K562 (cell line): ENCODE measurements at regions not wholly inside any gene's neighbourhood (a gene's known extent, or its start where the extent isn't known, plus 50 kb on each side); places are given as distances from the start of the nearest gene placed in this dataset.

Source experiments
- ATAC-seq: fragments of 200-7000 bp; cut with Tn5 transposase; 3 replicates; pipeline ENCODE4 v1.9.1; 2020; ENCODE audit warnings: moderate library complexity
- BruUV-seq: library from RNA; stranded (reverse); fragments of 400-500 nt; replicated peaks from 2 replicates; lab custom pipeline; 2021; lab: Mats Ljungman, UMichigan
- CTCF ChIA-PET: fragments of 300-600 bp; formaldehyde crosslinking; extraction: SDS; loops from one replicate; lab custom pipeline; 2021; ENCODE audit warnings: low intra/inter-chr PET ratio; lab: Yijun Ruan, JAX
- POLR2A ChIA-PET: fragments of 300-600, 350-650 bp; sonication (Branson Sonifier 250); formaldehyde crosslinking; extraction: SDS; loops from one replicate; lab custom pipeline; 2021; ENCODE audit warnings: antibody characterized with exemption, inconsistent platforms; lab: Yijun Ruan, JAX
- DNase-seq, 4 experiments: peaks; one replicate each; pipeline versions ENCODE4 v3.0.0 to v3.0.0-alpha.2; 2011 to 2018; ENCODE audit warnings: low spot score in 3 of 4, mixed read lengths in 3 of 4; ENCODE audit errors: extremely low read depth in 1 of 4
- FAIRE-seq: peaks from 2 replicates; lab custom pipeline; 2011; peaks lifted over from hg19 to GRCh38; lab: Jason Lieb, UNC
- H2AFZ ChIP-seq: 2 replicates; pipeline ENCODE4 v1.6.0; 2011; ENCODE audit warnings: low read depth, low read length, control low read depth, inconsistent platforms
- H3K27ac ChIP-seq: fragments of 200-600 bp; 3 replicates; pipeline ENCODE4 v1.8.0; 2011; ENCODE audit warnings: low read depth, mild to moderate bottlenecking, control low read depth, inconsistent platforms, low read length, moderate library complexity, mixed read lengths; ENCODE audit errors: extremely low read depth
- H3K27me3 ChIP-seq, 2 experiments: fragments of 300-600 bp in 1 of 2; 2 replicates in 1 of 2; 3 replicates in 1 of 2; pipeline versions ENCODE4 v1.6.0 to v1.8.0; 2011; ENCODE audit warnings: inconsistent platforms in 2 of 2, low read length in 2 of 2, mild to moderate bottlenecking in 1 of 2, mixed read lengths in 1 of 2, moderate library complexity in 1 of 2; ENCODE audit not compliant: control insufficient read depth in 2 of 2, insufficient read depth in 2 of 2
- H3K36me3 ChIP-seq: fragments of 300-600 bp; 3 replicates; pipeline ENCODE4 v1.8.0; 2011; ENCODE audit warnings: mild to moderate bottlenecking, low read length, inconsistent platforms; ENCODE audit not compliant: control insufficient read depth, insufficient read depth
- H3K4me1 ChIP-seq, 2 experiments: fragments of 200-600 bp in 1 of 2; replicated peaks in 1 of 2; 2 replicates in 1 of 2; 3 replicates in 1 of 2; pipeline versions ENCODE4 v1.5.1 to v1.8.0; 2011; ENCODE audit warnings: inconsistent platforms in 2 of 2, low read length in 2 of 2, mild to moderate bottlenecking in 1 of 2, mixed read lengths in 1 of 2, moderate library complexity in 1 of 2; ENCODE audit not compliant: control insufficient read depth in 2 of 2, insufficient read depth in 2 of 2
- H3K4me2 ChIP-seq: 2 replicates; pipeline ENCODE4 v1.6.1; 2011; ENCODE audit warnings: low read length, control low read depth, inconsistent platforms, mixed read lengths; ENCODE audit not compliant: insufficient read depth
- H3K4me3 ChIP-seq: fragments of 200-600 bp; sonication (generic), shearing (Covaris generic); 2 replicates; pipeline ENCODE4 v1.5.1; 2016; ENCODE audit warnings: control low read depth, inconsistent platforms
- H3K79me2 ChIP-seq: fragments of 200-600 bp; 3 replicates; pipeline ENCODE4 v1.8.0; 2011; ENCODE audit warnings: low read length, inconsistent platforms; ENCODE audit not compliant: control insufficient read depth, insufficient read depth
- H3K9ac ChIP-seq, 2 experiments: 2 replicates each; pipeline versions ENCODE4 v1.6.0 to v1.6.1; 2011; ENCODE audit warnings: low read depth in 2 of 2, low read length in 2 of 2, control low read depth in 1 of 2, inconsistent platforms in 1 of 2, mild to moderate bottlenecking in 1 of 2, mixed read lengths in 1 of 2; ENCODE audit not compliant: insufficient read depth in 1 of 2
- H3K9me1 ChIP-seq: one replicate; pipeline ENCODE4 v1.6.0; 2011; ENCODE audit warnings: inconsistent platforms, mild to moderate bottlenecking, low read length, moderate library complexity; ENCODE audit not compliant: control insufficient read depth, insufficient read depth
- H3K9me3 ChIP-seq: replicated peaks from 2 replicates; pipeline ENCODE4 v1.5.1; 2011; ENCODE audit warnings: low read depth, low read length, inconsistent platforms; ENCODE audit not compliant: control insufficient read depth, insufficient read depth
- H4K20me1 ChIP-seq: replicated peaks from 2 replicates; pipeline ENCODE4 v1.6.1; 2011; ENCODE audit warnings: low read length, inconsistent platforms, mixed read lengths; ENCODE audit not compliant: control insufficient read depth, insufficient read depth
- CEBPB ChIP-seq: fragments of 450-650 bp; IDR thresholded peaks from 2 replicates; pipeline ENCODE4 v1.6.1; 2016; ENCODE audit warnings: missing genetic modification characterization, missing compliant biosample characterization
- CEBPG ChIP-seq, 3 experiments: fragments of 200-800 bp in 1 of 3; sonication (Bioruptor generic) in 1 of 3; sonication (generic) in 1 of 3; formaldehyde crosslinking in 1 of 3; IDR thresholded peaks in 2 of 3; conservative IDR thresholded peaks in 1 of 3; 2 replicates each; pipeline versions ENCODE4 v1.6.1 to v1.8.0; 2016 to 2022; ENCODE audit warnings: missing compliant biosample characterization in 2 of 3, missing genetic modification characterization in 2 of 3, mild to moderate bottlenecking in 1 of 3, missing genetic modification reagents in 1 of 3
- CXXC5 ChIP-seq: fragments of 250-450 bp; sonication (Bioruptor Pico); IDR thresholded peaks from 2 replicates; pipeline ENCODE4 v1.8.0; 2022; ENCODE audit warnings: inconsistent platforms, mild to moderate bottlenecking, moderate library complexity
- OTX1 ChIP-seq: fragments of 450-650 bp; formaldehyde crosslinking; IDR thresholded peaks from 2 replicates; pipeline ENCODE4 v1.4.0; 2022; ENCODE audit warnings: mild to moderate bottlenecking
- ZNF239 ChIP-seq: fragments of 250-450 bp; sonication (Bioruptor Pico); IDR thresholded peaks from 2 replicates; pipeline ENCODE4 v1.4.0; 2020; ENCODE audit warnings: mild to moderate bottlenecking
- WGBS: fragments of 100-300 bp; shearing (Covaris generic); methylation state at CpG from one replicate; pipeline ENCODE4 v1.1.6; 2016; ENCODE audit warnings: low coverage, mixed read lengths; ENCODE audit not compliant: insufficient coverage; ENCODE audit errors: missing lambda C conversion rate; 5-methylcytosine and 5-hydroxymethylcytosine counted together
- in situ Hi-C: fragments of 300-500 bp; cut with MboI; formaldehyde crosslinking; loops from 4 replicates; pipeline ENCODE4 v1.15.0; 2018; ENCODE audit warnings: inconsistent platforms, mixed read lengths
- intact Hi-C: fragments of 100-400 bp; cut with micrococcal nuclease; formaldehyde crosslinking; loops from 2 replicates; pipeline ENCODE4 v1.14.2; 2022
- TF ChIP-seq, protein P1 (sequence below): fragments of 450-650 bp; IDR thresholded peaks from 2 replicates; pipeline ENCODE4 v1.6.1; 2016; ENCODE audit warnings: mild to moderate bottlenecking, moderate library complexity

DNA sequence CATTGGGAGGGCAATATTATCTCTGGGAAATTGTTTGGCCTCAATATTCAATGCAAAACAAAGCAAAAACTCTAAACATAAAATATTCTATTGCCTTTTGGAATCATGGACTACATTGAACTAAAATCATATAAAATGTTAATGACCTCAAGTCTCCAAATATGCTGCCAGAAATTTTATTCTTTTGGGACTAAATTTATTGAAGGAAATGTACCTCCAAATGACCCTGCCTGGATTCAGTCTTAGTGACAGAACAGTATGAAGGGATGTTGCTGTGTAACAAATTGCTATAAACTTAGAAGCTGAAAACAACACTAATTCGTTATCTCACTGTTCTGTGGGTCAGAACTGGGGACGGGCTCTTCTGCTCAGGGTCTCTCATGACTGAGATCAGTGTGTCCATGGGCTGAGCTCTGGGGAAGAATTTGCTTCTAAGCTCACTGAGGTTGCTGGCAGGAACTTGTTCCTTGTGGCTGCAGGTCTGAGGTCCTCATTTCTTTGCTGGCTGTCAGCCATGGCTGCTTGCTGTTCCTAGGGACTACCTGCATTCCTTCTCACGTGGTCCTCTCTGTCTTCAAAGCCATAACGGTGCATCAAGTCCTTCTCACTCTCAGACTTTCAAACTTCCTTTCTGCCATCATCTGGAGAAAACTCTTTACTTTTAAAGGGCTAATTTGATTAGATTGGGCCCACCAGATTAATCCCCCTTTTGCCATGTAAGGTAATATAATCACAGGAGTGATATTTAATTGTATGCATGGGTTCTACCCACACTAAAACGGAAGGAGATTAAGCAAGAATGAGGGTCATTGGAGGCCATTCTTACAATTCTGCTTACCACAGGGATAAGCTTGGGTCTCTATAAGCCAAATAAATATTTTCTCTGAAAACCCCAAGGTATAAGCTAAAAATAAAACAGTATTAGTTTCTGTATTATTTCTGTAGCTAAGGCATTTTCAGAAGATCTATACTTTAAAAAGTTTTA lies 149.0 kb downstream of the ADCYAP1 start:
- Histone ChIP-seq H3K27me3 (no peaks in the 10 kb centered on the region), H2AFZ (peak overlapping the region; percentile 72), H3K4me2 (0 out of 2 replicates have a peak overlapping the region, but pooled peaks have one; percentile 26), H3K9me3 (0 out of 2 replicates have a peak, but pooled peaks cover 4% of the 10 kb centered on the region), H3K4me3 (no peak overlapping the region), H3K36me3 (no peaks in the 10 kb centered on the region), H3K9ac (peak overlapping the region in 1 of 2 experiments; percentile 69; a peak in 1 of 4 replicates), H3K27ac (peak overlapping the region; percentile 58; the same call in 1 of the 3 replicates), H3K4me1 (peaks cover 2 to 37% of the 10 kb centered on the region in 2 experiments; a peak in 4 of 5 replicates), H4K20me1 (no peaks in the 10 kb centered on the region), H3K79me2 (no peaks in the 10 kb centered on the region), H3K9me1 (no peaks in the 10 kb centered on the region)
- intact Hi-C loops (loop anchor here (5.0 kb wide), 1 partner anchor 86 kb away; no protein-coding TSS in a partner anchor), in situ Hi-C loops (no loop called here)
- ChIA-PET POLR2A (interaction anchor here (0.6 to 1.2 kb wide), 2 partner anchors 17 to 22 kb away, joined by 3 read pairs; no protein-coding TSS in a partner anchor), CTCF (no interaction called here)
- DNase-seq, result peak in 1 of 4 experiments; percentile 33
- BruUV-seq, result no TSS peak
- WGBS, result 15% methylated on average over 5 of the region's 5 CpGs
- peak; percentile 59 for FAIRE-seq
- ATAC-seq, result peak; percentile 53
- no peak for TF ChIP-seq CEBPG (CRISPR knock-in tag; IDR thresholded peaks at IDR 0.05)
- peak in 1 of 2 experiments; percentile 70; a peak in 2 of 4 replicates for TF ChIP-seq CEBPG (tag; conservative IDR thresholded peaks at IDR 0.05 in 1 of 2, IDR thresholded peaks at IDR 0.05 in 1 of 2)
- TF ChIP-seq ZNF239 (CRISPR knock-in tag), result 0 out of 2 replicates have a peak, but pooled peaks have one; percentile 14
- TF ChIP-seq OTX1 (CRISPR knock-in tag), result no peak
- TF ChIP-seq CXXC5, result no peak
- peak; percentile 57 for TF ChIP-seq CEBPB (tag)
- TF ChIP-seq, protein P1, sequence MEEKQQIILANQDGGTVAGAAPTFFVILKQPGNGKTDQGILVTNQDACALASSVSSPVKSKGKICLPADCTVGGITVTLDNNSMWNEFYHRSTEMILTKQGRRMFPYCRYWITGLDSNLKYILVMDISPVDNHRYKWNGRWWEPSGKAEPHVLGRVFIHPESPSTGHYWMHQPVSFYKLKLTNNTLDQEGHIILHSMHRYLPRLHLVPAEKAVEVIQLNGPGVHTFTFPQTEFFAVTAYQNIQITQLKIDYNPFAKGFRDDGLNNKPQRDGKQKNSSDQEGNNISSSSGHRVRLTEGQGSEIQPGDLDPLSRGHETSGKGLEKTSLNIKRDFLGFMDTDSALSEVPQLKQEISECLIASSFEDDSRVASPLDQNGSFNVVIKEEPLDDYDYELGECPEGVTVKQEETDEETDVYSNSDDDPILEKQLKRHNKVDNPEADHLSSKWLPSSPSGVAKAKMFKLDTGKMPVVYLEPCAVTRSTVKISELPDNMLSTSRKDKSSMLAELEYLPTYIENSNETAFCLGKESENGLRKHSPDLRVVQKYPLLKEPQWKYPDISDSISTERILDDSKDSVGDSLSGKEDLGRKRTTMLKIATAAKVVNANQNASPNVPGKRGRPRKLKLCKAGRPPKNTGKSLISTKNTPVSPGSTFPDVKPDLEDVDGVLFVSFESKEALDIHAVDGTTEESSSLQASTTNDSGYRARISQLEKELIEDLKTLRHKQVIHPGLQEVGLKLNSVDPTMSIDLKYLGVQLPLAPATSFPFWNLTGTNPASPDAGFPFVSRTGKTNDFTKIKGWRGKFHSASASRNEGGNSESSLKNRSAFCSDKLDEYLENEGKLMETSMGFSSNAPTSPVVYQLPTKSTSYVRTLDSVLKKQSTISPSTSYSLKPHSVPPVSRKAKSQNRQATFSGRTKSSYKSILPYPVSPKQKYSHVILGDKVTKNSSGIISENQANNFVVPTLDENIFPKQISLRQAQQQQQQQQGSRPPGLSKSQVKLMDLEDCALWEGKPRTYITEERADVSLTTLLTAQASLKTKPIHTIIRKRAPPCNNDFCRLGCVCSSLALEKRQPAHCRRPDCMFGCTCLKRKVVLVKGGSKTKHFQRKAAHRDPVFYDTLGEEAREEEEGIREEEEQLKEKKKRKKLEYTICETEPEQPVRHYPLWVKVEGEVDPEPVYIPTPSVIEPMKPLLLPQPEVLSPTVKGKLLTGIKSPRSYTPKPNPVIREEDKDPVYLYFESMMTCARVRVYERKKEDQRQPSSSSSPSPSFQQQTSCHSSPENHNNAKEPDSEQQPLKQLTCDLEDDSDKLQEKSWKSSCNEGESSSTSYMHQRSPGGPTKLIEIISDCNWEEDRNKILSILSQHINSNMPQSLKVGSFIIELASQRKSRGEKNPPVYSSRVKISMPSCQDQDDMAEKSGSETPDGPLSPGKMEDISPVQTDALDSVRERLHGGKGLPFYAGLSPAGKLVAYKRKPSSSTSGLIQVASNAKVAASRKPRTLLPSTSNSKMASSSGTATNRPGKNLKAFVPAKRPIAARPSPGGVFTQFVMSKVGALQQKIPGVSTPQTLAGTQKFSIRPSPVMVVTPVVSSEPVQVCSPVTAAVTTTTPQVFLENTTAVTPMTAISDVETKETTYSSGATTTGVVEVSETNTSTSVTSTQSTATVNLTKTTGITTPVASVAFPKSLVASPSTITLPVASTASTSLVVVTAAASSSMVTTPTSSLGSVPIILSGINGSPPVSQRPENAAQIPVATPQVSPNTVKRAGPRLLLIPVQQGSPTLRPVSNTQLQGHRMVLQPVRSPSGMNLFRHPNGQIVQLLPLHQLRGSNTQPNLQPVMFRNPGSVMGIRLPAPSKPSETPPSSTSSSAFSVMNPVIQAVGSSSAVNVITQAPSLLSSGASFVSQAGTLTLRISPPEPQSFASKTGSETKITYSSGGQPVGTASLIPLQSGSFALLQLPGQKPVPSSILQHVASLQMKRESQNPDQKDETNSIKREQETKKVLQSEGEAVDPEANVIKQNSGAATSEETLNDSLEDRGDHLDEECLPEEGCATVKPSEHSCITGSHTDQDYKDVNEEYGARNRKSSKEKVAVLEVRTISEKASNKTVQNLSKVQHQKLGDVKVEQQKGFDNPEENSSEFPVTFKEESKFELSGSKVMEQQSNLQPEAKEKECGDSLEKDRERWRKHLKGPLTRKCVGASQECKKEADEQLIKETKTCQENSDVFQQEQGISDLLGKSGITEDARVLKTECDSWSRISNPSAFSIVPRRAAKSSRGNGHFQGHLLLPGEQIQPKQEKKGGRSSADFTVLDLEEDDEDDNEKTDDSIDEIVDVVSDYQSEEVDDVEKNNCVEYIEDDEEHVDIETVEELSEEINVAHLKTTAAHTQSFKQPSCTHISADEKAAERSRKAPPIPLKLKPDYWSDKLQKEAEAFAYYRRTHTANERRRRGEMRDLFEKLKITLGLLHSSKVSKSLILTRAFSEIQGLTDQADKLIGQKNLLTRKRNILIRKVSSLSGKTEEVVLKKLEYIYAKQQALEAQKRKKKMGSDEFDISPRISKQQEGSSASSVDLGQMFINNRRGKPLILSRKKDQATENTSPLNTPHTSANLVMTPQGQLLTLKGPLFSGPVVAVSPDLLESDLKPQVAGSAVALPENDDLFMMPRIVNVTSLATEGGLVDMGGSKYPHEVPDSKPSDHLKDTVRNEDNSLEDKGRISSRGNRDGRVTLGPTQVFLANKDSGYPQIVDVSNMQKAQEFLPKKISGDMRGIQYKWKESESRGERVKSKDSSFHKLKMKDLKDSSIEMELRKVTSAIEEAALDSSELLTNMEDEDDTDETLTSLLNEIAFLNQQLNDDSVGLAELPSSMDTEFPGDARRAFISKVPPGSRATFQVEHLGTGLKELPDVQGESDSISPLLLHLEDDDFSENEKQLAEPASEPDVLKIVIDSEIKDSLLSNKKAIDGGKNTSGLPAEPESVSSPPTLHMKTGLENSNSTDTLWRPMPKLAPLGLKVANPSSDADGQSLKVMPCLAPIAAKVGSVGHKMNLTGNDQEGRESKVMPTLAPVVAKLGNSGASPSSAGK, result peak; percentile 56
